GM19397 (cell line): ENCODE measurements at regions not wholly inside any gene's neighbourhood (a gene's known extent, or its start where the extent isn't known, plus 50 kb on each side); places are given as distances from the start of the nearest gene placed in this dataset.

ENCODE experiments used
- ATAC-seq: cut with Tn5 transposase; IDR thresholded peaks from one replicate; pipeline ENCODE4 v1.9.1; 2021; ENCODE audit warnings: mild to moderate bottlenecking, moderate library complexity; ENCODE audit not compliant: unreplicated experiment

- no peak for ATAC-seq
Measured at GRCh38 chr11:92885600-92885999, 83.9 kb upstream of the MTNR1B start.

GRCh38 chr11:92886243-92886905, 83.1 kb upstream of the MTNR1B start:
- ATAC-seq, result peak; percentile 73

GRCh38 chr11:92888696-92889095, 80.8 kb upstream of the MTNR1B start:
- ATAC-seq, result no peak

GRCh38 chr11:92890846-92891245, 78.6 kb upstream of the MTNR1B start:
- no peak for ATAC-seq

- ATAC-seq, result no peak
Measured at GRCh38 chr11:92892802-92893684, 76.4 kb upstream of the MTNR1B start.

- ATAC-seq, result no peak
Measured at GRCh38 chr11:92894197-92894596, 75.3 kb upstream of the MTNR1B start.

GRCh38 chr11:92897487-92897886, 72.0 kb upstream of the MTNR1B start:
- no peak for ATAC-seq

- no peak for ATAC-seq
Measured at GRCh38 chr11:92902417-92902816, 67.0 kb upstream of the MTNR1B start.

GRCh38 chr11:92907671-92908070, 61.8 kb upstream of the MTNR1B start:
- ATAC-seq, result no peak

GRCh38 chr11:92909214-92909613, 60.2 kb upstream of the MTNR1B start:
- no peak for ATAC-seq

- no peak for ATAC-seq
Measured at GRCh38 chr11:92911478-92911877, 58.0 kb upstream of the MTNR1B start.

- no peak for ATAC-seq
Measured at GRCh38 chr11:92915551-92915950, 53.9 kb upstream of the MTNR1B start.

GRCh38 chr11:92916299-92916698, 53.2 kb upstream of the MTNR1B start:
- no peak for ATAC-seq

GRCh38 chr11:92917927-92918326, 51.5 kb upstream of the MTNR1B start:
- ATAC-seq, result no peak

GRCh38 chr11:92919048-92919447, 50.4 kb upstream of the MTNR1B start:
- ATAC-seq, result no peak
